SK-N-SH (cell line): ENCODE measurements at regions not wholly inside any gene's neighbourhood (a gene's known extent, or its start where the extent isn't known, plus 50 kb on each side); places are given as distances from the start of the nearest gene placed in this dataset.

ENCODE experiments used
- CTCF ChIA-PET: fragments of 300-600, 350-600 bp; formaldehyde crosslinking; extraction: SDS; loops from one replicate; lab custom pipeline; 2021; lab: Yijun Ruan, JAX
- POLR2A ChIA-PET: fragments of 350-600 bp; sonication (Branson Sonifier 250); formaldehyde crosslinking; extraction: SDS; loops from one replicate; lab custom pipeline; 2020; ENCODE audit warnings: antibody characterized with exemption, inconsistent platforms; lab: Yijun Ruan, JAX
- DNase-seq: peaks from one replicate; pipeline ENCODE4 v3.0.0; 2012
- H2AFZ ChIP-seq: fragments of 200-600 bp; sonication (generic); 2 replicates; pipeline ENCODE4 v1.8.1; 2016; ENCODE audit warnings: antibody characterized with exemption, mild to moderate bottlenecking, low read depth
- H3F3A ChIP-seq: fragments of 200-600 bp; sonication (generic); replicated peaks from 2 replicates; pipeline ENCODE3; 2016; ENCODE audit warnings: antibody characterized with exemption, mild to moderate bottlenecking; ENCODE audit not compliant: insufficient read depth
- H3K27ac ChIP-seq, 2 experiments: fragments of 200-500 bp in 1 of 2; fragments of 200-600 bp in 1 of 2; sonication (Bioruptor generic) in 1 of 2; sonication (generic), shearing (Covaris generic) in 1 of 2; 2 replicates each; pipeline versions ENCODE4 v1.5.1 to v1.6.1; 2014 to 2016; ENCODE audit warnings: low read depth in 2 of 2, inconsistent platforms in 1 of 2, low read length in 1 of 2, mild to moderate bottlenecking in 1 of 2, mixed read lengths in 1 of 2
- H3K27me3 ChIP-seq: fragments of 200-600 bp; sonication (generic), shearing (Covaris generic); 2 replicates; pipeline ENCODE4 v1.6.1; 2016; ENCODE audit warnings: mixed run types; ENCODE audit not compliant: insufficient read depth
- H3K36me3 ChIP-seq, 2 experiments: fragments of 200-500 bp in 1 of 2; fragments of 200-600 bp in 1 of 2; sonication (Bioruptor generic) in 1 of 2; sonication (generic) in 1 of 2; replicated peaks in 1 of 2; 2 replicates each; pipeline versions ENCODE3 to v1.5.1; 2014 to 2016; ENCODE audit warnings: low read length in 1 of 2, mild to moderate bottlenecking in 1 of 2; ENCODE audit not compliant: insufficient read depth in 2 of 2, control insufficient read depth in 1 of 2
- H3K4me1 ChIP-seq, 2 experiments: fragments of 200-500 bp in 1 of 2; fragments of 200-600 bp in 1 of 2; sonication (Bioruptor generic) in 1 of 2; sonication (generic), shearing (Covaris generic) in 1 of 2; 2 replicates each; pipeline versions ENCODE4 v1.5.1 to v1.6.1; 2014 to 2016; ENCODE audit warnings: low read depth in 1 of 2, low read length in 1 of 2, mixed run types in 1 of 2; ENCODE audit not compliant: insufficient read depth in 2 of 2, control insufficient read depth in 1 of 2
- H3K4me2 ChIP-seq: fragments of 200-600 bp; sonication (generic), shearing (Covaris generic); 2 replicates; pipeline ENCODE4 v1.6.1; 2017; ENCODE audit warnings: mixed run types
- H3K4me3 ChIP-seq, 2 experiments: fragments of 200-500 bp in 1 of 2; fragments of 200-600 bp in 1 of 2; sonication (Bioruptor generic) in 1 of 2; sonication (generic), shearing (Covaris generic) in 1 of 2; 2 replicates each; pipeline versions ENCODE4 v1.5.1 to v1.8.1; 2014 to 2016; ENCODE audit warnings: low read depth in 2 of 2, inconsistent platforms in 1 of 2, low read length in 1 of 2, mild to moderate bottlenecking in 1 of 2, mixed read lengths in 1 of 2, moderate library complexity in 1 of 2
- H3K79me2 ChIP-seq: fragments of 200-600 bp; sonication (generic); 2 replicates; pipeline ENCODE4 v1.8.1; 2017; ENCODE audit warnings: mild to moderate bottlenecking; ENCODE audit not compliant: insufficient read depth
- H3K9ac ChIP-seq: fragments of 200-600 bp; sonication (generic); 2 replicates; pipeline ENCODE4 v1.6.1; 2017; ENCODE audit warnings: mixed run types
- H3K9me2 ChIP-seq: fragments of 200-600 bp; sonication (generic); 2 replicates; pipeline ENCODE4 v1.6.1; 2017; ENCODE audit warnings: mixed run types
- H3K9me3 ChIP-seq: fragments of 200-600 bp; sonication (generic); 2 replicates; pipeline ENCODE4 v1.6.1; 2017; ENCODE audit warnings: mixed run types, mild to moderate bottlenecking, moderate library complexity
- H4K20me1 ChIP-seq: fragments of 200-600 bp; sonication (generic); 2 replicates; pipeline ENCODE4 v1.6.1; 2017; ENCODE audit warnings: mild to moderate bottlenecking, mixed run types; ENCODE audit not compliant: insufficient read depth
- CHD2 ChIP-seq: fragments of 150-350 bp; IDR thresholded peaks from 2 replicates; pipeline ENCODE4 v1.6.1; 2018; ENCODE audit warnings: low read length; ENCODE audit not compliant: partially characterized antibody
- EP300 ChIP-seq, 2 experiments: IDR thresholded peaks; 2 replicates each; pipeline versions ENCODE4 v1.4.0 to v1.6.1; 2012; ENCODE audit warnings: borderline replicate concordance in 1 of 2, low read depth in 1 of 2, low read length in 1 of 2
- GABPA ChIP-seq: IDR thresholded peaks from 2 replicates; pipeline ENCODE4 v1.4.0; 2012; ENCODE audit warnings: low read depth, mild to moderate bottlenecking
- GATA2 ChIP-seq: sonication (generic); formaldehyde crosslinking; IDR thresholded peaks from 2 replicates; pipeline ENCODE4 v1.5.0; 2020; ENCODE audit warnings: mild to moderate bottlenecking, missing genetic modification reagents
- JUND ChIP-seq: IDR thresholded peaks from 2 replicates; pipeline ENCODE4 v1.4.0; 2012
- NFIC ChIP-seq: IDR thresholded peaks from 2 replicates; pipeline ENCODE4 v1.4.0; 2012; ENCODE audit warnings: borderline replicate concordance
- NRF1 ChIP-seq: IDR thresholded peaks from 2 replicates; pipeline ENCODE4 v1.6.1; 2012; ENCODE audit warnings: low read depth, mild to moderate bottlenecking, low read length
- RAD21 ChIP-seq: IDR thresholded peaks from 2 replicates; pipeline ENCODE4 v1.6.1; 2012; ENCODE audit warnings: mild to moderate bottlenecking, low read length
- RXRA ChIP-seq: IDR thresholded peaks from 2 replicates; pipeline ENCODE4 v1.4.0; 2012; ENCODE audit warnings: low read depth, mild to moderate bottlenecking, borderline replicate concordance
- SIN3A ChIP-seq: IDR thresholded peaks from 2 replicates; pipeline ENCODE4 v1.6.1; 2012; ENCODE audit warnings: low read depth, mild to moderate bottlenecking, low read length, moderate library complexity, borderline replicate concordance
- TEAD4 ChIP-seq: IDR thresholded peaks from 2 replicates; pipeline ENCODE4 v1.4.0; 2012; ENCODE audit warnings: mild to moderate bottlenecking, borderline replicate concordance; ENCODE audit not compliant: insufficient read depth
- YY1 ChIP-seq: IDR thresholded peaks from 2 replicates; pipeline ENCODE4 v1.4.0; 2012; ENCODE audit warnings: low read depth, mild to moderate bottlenecking
- WGBS: methylation state at CpG from one replicate; pipeline ENCODE4 v1.1.6; 2017; ENCODE audit warnings: low lambda C conversion rate; 5-methylcytosine and 5-hydroxymethylcytosine counted together
- TF ChIP-seq, protein P1 (sequence below): IDR thresholded peaks from 2 replicates; pipeline ENCODE4 v1.4.0; 2012; ENCODE audit warnings: low read depth, borderline replicate concordance

DNA sequence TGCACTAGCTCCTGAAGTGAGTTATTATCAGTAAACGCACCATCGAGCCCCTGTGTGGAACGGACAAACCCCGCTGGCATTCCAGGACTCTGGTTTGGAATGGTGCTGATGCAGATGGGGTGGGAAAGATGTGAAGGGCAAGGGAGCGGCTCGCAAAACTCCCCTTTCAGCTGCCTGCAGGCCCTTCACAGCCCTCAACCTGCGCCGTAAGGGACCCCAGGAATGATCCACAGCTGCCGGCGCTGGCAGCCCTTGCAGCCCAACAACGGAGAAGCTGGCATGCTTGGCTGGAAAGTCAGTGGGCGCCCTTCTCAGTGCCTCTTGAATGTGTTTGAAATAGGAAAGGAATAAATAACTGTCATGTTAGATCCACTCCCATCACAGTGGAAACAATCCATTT, 1445.5 kb downstream of the BRD1 start:
- DNase-seq: peak; percentile 30

DNA sequence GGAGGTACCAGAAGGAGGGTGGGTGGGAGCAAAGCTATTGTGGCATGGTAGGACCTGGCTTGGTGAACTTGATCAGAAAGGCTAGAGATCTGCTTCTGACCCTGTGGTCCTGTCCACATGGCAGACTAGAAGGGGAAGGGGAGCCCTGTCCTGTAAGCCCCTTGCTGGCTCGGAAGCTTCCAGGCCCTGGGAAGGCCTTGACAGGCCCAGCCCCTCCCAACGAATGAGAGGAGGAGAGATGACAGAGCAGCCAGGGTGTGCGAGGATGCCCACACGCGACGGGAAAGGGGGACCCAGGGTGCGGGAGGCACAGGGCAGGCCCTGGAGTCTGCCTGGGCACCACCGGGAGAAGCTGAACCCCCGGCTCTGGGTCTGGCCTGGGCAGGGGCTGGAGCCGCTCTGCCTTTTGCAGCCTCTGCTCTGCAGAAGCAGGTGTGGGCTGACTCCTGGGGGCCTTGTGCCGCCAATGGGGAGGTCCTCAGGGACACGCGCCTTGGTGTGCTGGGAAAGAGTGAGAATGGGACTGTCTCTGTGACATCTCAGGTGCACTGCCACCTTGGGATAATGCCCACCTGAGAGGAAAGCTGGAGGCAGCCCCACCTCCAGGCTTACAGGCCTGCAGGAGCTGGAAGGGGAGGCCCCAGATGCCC, 1447.5 kb downstream of the BRD1 start:
- ChIA-PET POLR2A (no interaction called here), CTCF (interaction anchor here (0.6 kb wide), 1 partner anchor 12 kb away, joined by 3 read pairs; no protein-coding TSS in a partner anchor)
- Histone ChIP-seq H3K27ac (no peak overlapping the region), H3K9me3 (0 out of 2 replicates have a peak, but pooled peaks cover 1% of the 10 kb centered on the region), H3K27me3 (no peaks in the 10 kb centered on the region; the same call in 1 of the 2 replicates), H3K4me3 (no peak overlapping the region), H3K79me2 (no peaks in the 10 kb centered on the region), H3K4me2 (no peak overlapping the region), H3K9me2 (no peaks in the 10 kb centered on the region), H3K9ac (no peak overlapping the region), H3K36me3 (no peaks in the 10 kb centered on the region), H3F3A (no peaks in the 10 kb centered on the region), H3K4me1 (no peaks in the 10 kb centered on the region; a peak in 1 of 4 replicates), H2AFZ (no peak overlapping the region), H4K20me1 (no peaks in the 10 kb centered on the region)
- TF ChIP-seq GATA2 (CRISPR knock-in tag): no peak
- TF ChIP-seq RAD21: no peak
- no peak for TF ChIP-seq EP300 (IDR thresholded peaks at IDR 0.05; ENCODE audit: borderline replicate concordance in 1 of 2, low read depth in 1 of 2, low read length in 1 of 2)
- TF ChIP-seq TEAD4: no peak
- no peak for TF ChIP-seq YY1
- TF ChIP-seq SIN3A: no peak
- TF ChIP-seq NRF1: no peak
- TF ChIP-seq GABPA: no peak
- TF ChIP-seq CHD2: no peak
- no peak for TF ChIP-seq NFIC
- 35% methylated on average over 4 of the region's 13 CpGs for WGBS
- DNase-seq: no peak

More for the DNA sequence above, 1445.5 kb downstream of the BRD1 start:
- H3K27me3 ChIP-seq: no peaks in the 10 kb centered on the region; the same call in 1 of the 2 replicates
- H3F3A ChIP-seq: no peaks in the 10 kb centered on the region
- no peak overlapping the region for H3K27ac ChIP-seq
- no peak overlapping the region for H3K9ac ChIP-seq
- H2AFZ ChIP-seq: no peak overlapping the region
- no peaks in the 10 kb centered on the region for H4K20me1 ChIP-seq
- H3K4me3 ChIP-seq: no peak overlapping the region
- ChIA-PET POLR2A (no interaction called here), CTCF (no interaction called here)
- H3K4me1 ChIP-seq: no peaks in the 10 kb centered on the region; a peak in 1 of 4 replicates
- H3K9me3 ChIP-seq: peaks cover 8% of the 10 kb centered on the region; the same call in 1 of the 2 replicates
- H3K4me2 ChIP-seq: no peak overlapping the region
- WGBS: 23% methylated on average over 12 of the region's 12 CpGs
- H3K9me2 ChIP-seq: no peaks in the 10 kb centered on the region
- TF ChIP-seq JUND: no peak
- no peak for TF ChIP-seq RXRA
- TF ChIP-seq TEAD4: no peak
- TF ChIP-seq, protein P1, sequence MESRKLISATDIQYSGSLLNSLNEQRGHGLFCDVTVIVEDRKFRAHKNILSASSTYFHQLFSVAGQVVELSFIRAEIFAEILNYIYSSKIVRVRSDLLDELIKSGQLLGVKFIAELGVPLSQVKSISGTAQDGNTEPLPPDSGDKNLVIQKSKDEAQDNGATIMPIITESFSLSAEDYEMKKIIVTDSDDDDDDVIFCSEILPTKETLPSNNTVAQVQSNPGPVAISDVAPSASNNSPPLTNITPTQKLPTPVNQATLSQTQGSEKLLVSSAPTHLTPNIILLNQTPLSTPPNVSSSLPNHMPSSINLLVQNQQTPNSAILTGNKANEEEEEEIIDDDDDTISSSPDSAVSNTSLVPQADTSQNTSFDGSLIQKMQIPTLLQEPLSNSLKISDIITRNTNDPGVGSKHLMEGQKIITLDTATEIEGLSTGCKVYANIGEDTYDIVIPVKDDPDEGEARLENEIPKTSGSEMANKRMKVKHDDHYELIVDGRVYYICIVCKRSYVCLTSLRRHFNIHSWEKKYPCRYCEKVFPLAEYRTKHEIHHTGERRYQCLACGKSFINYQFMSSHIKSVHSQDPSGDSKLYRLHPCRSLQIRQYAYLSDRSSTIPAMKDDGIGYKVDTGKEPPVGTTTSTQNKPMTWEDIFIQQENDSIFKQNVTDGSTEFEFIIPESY: no peak
- H3K36me3 ChIP-seq: no peaks in the 10 kb centered on the region
- no peaks in the 10 kb centered on the region for H3K79me2 ChIP-seq
